CD4-positive, alpha-beta T cell (primary cell): ENCODE measurements at regions not wholly inside any gene's neighbourhood (a gene's known extent, or its start where the extent isn't known, plus 50 kb on each side); places are given as distances from the start of the nearest gene placed in this dataset.

ENCODE experiments used
- ATAC-seq: fragments of 200-7000 bp; cut with Tn5 transposase; one replicate; pipeline ENCODE4 v1.10.0; 2022; ENCODE audit warnings: mild to moderate bottlenecking; ENCODE audit not compliant: poor library complexity
- CTCF ChIA-PET: fragments of 350-600 bp; sonication (Branson Sonifier 250); formaldehyde crosslinking; loops from one replicate; lab custom pipeline; 2021; ENCODE audit warnings: antibody characterized with exemption, inconsistent platforms; lab: Charles Lee
- POLR2A ChIA-PET: fragments of 350-600 bp; sonication (Branson Sonifier 250); formaldehyde crosslinking; loops from one replicate; lab custom pipeline; 2021; ENCODE audit warnings: antibody characterized with exemption, inconsistent platforms; lab: Charles Lee
- DNase-seq, 14 experiments: peaks; one replicate each; pipeline ENCODE4 v3.0.0-alpha.2; 2013 to 2020; ENCODE audit warnings: mixed read lengths in 2 of 14
- H3K27ac ChIP-seq, 2 donors: one replicate each; pipeline versions ENCODE4 v1.5.1 to v1.7.0; 2013; ENCODE audit warnings: low read length in 2 of 2, low read depth in 1 of 2, mild to moderate bottlenecking in 1 of 2
- H3K27me3 ChIP-seq, 2 experiments: 1 replicate in 1 of 2; 2 replicates in 1 of 2; pipeline versions ENCODE4 v1.6.1 to v1.7.0; 2013; ENCODE audit warnings: low read length in 2 of 2, control low read depth in 1 of 2, mild to moderate bottlenecking in 1 of 2, moderate library complexity in 1 of 2; ENCODE audit not compliant: insufficient read depth in 2 of 2, control insufficient read depth in 1 of 2
- H3K36me3 ChIP-seq: one replicate; pipeline ENCODE4 v1.6.1; 2013; ENCODE audit warnings: low read length, control low read depth; ENCODE audit not compliant: insufficient read depth
- H3K4me1 ChIP-seq: one replicate; pipeline ENCODE4 v1.6.1; 2013; ENCODE audit warnings: low read length, control low read depth; ENCODE audit not compliant: insufficient read depth
- H3K4me3 ChIP-seq: one replicate; pipeline ENCODE4 v1.5.1; 2013; ENCODE audit warnings: mild to moderate bottlenecking, low read length, moderate library complexity
- H3K9me3 ChIP-seq, 2 experiments: 1 replicate in 1 of 2; 2 replicates in 1 of 2; pipeline versions ENCODE4 v1.6.1 to v1.7.0; 2013; ENCODE audit warnings: low read length in 2 of 2, mild to moderate bottlenecking in 2 of 2, control low read depth in 1 of 2, moderate library complexity in 1 of 2; ENCODE audit not compliant: control insufficient read depth in 1 of 2, insufficient read depth in 1 of 2
- H3K27ac Mint-ChIP-seq: one replicate; pipeline ENCODE4 v1.8.0; 2020; ENCODE audit warnings: mixed read lengths
- H3K27me3 Mint-ChIP-seq: one replicate; pipeline ENCODE4 v1.8.0; 2021; ENCODE audit warnings: mixed read lengths
- H3K36me3 Mint-ChIP-seq: one replicate; pipeline ENCODE4 v1.8.0; 2021; ENCODE audit warnings: low read depth, mixed read lengths
- H3K4me1 Mint-ChIP-seq: one replicate; pipeline ENCODE4 v1.8.0; 2021; ENCODE audit warnings: low read depth, mixed read lengths
- H3K4me3 Mint-ChIP-seq: one replicate; pipeline ENCODE4 v1.8.0; 2020; ENCODE audit warnings: mild to moderate bottlenecking, mixed read lengths
- H3K9me3 Mint-ChIP-seq: one replicate; pipeline ENCODE4 v1.8.0; 2020; ENCODE audit warnings: mixed read lengths
- intact Hi-C, 2 experiments: fragments of 100-400 bp; cut with DNase I in 1 of 2; cut with micrococcal nuclease in 1 of 2; formaldehyde crosslinking; loops; one replicate each; pipeline versions ENCODE4 v1.15.1 to v1.9.0; 2023 to 2025; cut with DNase I, micrococcal nuclease
- TF ChIP-seq, protein P1 (sequence below): fragments of 200-600 bp; IDR thresholded peaks from one replicate; pipeline ENCODE4 v1.8.0; 2022; ENCODE audit warnings: antibody characterized with exemption, mild to moderate bottlenecking

DNA sequence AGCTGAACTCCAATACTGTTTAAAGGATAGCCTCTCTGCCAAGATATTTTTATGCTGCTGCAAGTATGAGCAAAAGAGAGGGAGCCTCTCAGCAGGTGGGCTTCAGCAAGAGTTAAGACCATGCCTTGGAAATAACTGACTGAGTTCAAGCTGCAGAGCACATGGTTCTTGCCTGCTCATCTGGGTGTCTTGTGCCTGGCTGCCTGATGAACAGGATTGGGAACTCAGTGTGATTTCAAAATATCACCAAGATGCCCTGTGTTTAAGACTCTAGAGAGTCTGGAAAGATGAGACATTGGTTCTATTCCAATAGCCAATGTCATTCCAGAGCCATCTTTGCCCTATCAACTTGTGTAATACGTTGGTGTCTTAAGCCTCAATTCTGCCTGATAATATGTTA, 147.5 kb upstream of the VEPH1 start:
- CTCF ChIA-PET: no interaction called here
- no peaks in the 10 kb centered on the region for H3K9me3 ChIP-seq

DNA sequence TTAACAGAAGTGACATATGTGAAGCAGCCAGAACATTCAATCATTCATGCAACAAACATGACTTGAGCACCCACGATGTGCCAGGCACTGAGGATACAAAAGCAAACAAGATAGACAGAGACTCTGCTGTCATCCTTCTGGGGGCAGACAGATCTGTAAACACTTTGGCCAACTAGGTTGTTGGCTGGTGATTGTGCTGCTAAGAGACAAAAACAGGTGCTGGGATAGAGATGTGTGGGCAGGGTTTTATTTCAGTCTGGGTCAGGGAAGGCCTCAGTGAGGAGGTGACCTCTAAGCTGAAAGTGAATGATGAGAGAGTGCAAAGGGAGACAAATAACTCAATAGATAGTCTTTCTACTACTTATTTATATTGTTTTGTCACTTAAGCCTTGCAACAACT, 147.0 kb upstream of the VEPH1 start:
- Mint-ChIP-seq H3K9me3 (no peaks in the 10 kb centered on the region), H3K36me3 (no peaks in the 10 kb centered on the region), H3K4me3 (no peak overlapping the region), H3K27me3 (no peaks in the 10 kb centered on the region), H3K4me1 (no peaks in the 10 kb centered on the region), H3K27ac (no peak overlapping the region)
- ChIA-PET POLR2A (no interaction called here), CTCF (no interaction called here)
- Histone ChIP-seq H3K4me3 (no peak overlapping the region), H3K27me3 (no peaks in the 10 kb centered on the region), H3K9me3 (no peaks in the 10 kb centered on the region), H3K36me3 (no peaks in the 10 kb centered on the region), H3K27ac (no peak overlapping the region), H3K4me1 (no peaks in the 10 kb centered on the region)
- intact Hi-C loops: no loop called here
- TF ChIP-seq, protein P1, sequence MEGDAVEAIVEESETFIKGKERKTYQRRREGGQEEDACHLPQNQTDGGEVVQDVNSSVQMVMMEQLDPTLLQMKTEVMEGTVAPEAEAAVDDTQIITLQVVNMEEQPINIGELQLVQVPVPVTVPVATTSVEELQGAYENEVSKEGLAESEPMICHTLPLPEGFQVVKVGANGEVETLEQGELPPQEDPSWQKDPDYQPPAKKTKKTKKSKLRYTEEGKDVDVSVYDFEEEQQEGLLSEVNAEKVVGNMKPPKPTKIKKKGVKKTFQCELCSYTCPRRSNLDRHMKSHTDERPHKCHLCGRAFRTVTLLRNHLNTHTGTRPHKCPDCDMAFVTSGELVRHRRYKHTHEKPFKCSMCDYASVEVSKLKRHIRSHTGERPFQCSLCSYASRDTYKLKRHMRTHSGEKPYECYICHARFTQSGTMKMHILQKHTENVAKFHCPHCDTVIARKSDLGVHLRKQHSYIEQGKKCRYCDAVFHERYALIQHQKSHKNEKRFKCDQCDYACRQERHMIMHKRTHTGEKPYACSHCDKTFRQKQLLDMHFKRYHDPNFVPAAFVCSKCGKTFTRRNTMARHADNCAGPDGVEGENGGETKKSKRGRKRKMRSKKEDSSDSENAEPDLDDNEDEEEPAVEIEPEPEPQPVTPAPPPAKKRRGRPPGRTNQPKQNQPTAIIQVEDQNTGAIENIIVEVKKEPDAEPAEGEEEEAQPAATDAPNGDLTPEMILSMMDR: no peak
- no peak for DNase-seq
- no peak for ATAC-seq

More for the DNA sequence above, 147.5 kb upstream of the VEPH1 start:
- Mint-ChIP-seq H3K36me3 (no peaks in the 10 kb centered on the region), H3K4me1 (no peaks in the 10 kb centered on the region), H3K4me3 (no peak overlapping the region), H3K27ac (no peak overlapping the region), H3K27me3 (no peaks in the 10 kb centered on the region), H3K9me3 (no peaks in the 10 kb centered on the region)
- intact Hi-C loops: no loop called here
- Histone ChIP-seq H3K27ac (no peak overlapping the region), H3K4me1 (no peaks in the 10 kb centered on the region), H3K4me3 (no peak overlapping the region), H3K36me3 (no peaks in the 10 kb centered on the region), H3K27me3 (no peaks in the 10 kb centered on the region)
- TF ChIP-seq, protein P1: no peak
- DNase-seq (no peak), ATAC-seq (no peak)
- POLR2A ChIA-PET: no interaction called here

DNA sequence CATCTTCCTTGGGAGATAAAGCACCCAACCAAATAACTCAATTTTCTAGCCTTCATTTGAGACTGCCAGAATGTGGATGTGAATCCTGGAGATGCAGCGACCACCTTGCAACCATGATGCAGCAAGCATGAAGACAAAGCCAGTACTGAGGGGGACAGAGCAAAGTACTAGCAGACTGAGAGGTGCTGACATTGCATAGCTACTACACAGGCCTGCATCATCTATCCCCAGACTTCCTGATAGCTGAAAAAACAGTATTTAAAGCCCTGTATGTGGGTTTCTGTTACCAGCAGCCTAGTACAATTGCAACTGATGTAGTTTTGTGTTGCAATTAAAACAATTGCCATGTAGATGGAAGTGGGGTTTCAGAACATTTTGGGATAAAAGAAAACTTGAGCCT, 146.3 kb upstream of the VEPH1 start:
- Histone ChIP-seq H3K4me1 (no peaks in the 10 kb centered on the region), H3K27ac (no peak overlapping the region), H3K36me3 (no peaks in the 10 kb centered on the region), H3K4me3 (no peak overlapping the region), H3K9me3 (no peaks in the 10 kb centered on the region), H3K27me3 (no peaks in the 10 kb centered on the region)
- Mint-ChIP-seq H3K4me3 (no peak overlapping the region), H3K27ac (no peak overlapping the region), H3K27me3 (no peaks in the 10 kb centered on the region), H3K36me3 (no peaks in the 10 kb centered on the region), H3K9me3 (no peaks in the 10 kb centered on the region), H3K4me1 (no peaks in the 10 kb centered on the region)
- TF ChIP-seq, protein P1: no peak
- POLR2A ChIA-PET: no interaction called here
- intact Hi-C loops: no loop called here
- CTCF ChIA-PET: no interaction called here
- DNase-seq (no peak), ATAC-seq (no peak)
